UCSD-AML1 (cell line): ENCODE measurements at regions not wholly inside any gene's neighbourhood (a gene's known extent, or its start where the extent isn't known, plus 50 kb on each side); places are given as distances from the start of the nearest gene placed in this dataset.

Source experiments
- DNase-seq: peaks from one replicate; lab custom pipeline; 2025; ENCODE audit not compliant: unreplicated experiment; lab: John Stamatoyannopoulos, UW

DNA sequence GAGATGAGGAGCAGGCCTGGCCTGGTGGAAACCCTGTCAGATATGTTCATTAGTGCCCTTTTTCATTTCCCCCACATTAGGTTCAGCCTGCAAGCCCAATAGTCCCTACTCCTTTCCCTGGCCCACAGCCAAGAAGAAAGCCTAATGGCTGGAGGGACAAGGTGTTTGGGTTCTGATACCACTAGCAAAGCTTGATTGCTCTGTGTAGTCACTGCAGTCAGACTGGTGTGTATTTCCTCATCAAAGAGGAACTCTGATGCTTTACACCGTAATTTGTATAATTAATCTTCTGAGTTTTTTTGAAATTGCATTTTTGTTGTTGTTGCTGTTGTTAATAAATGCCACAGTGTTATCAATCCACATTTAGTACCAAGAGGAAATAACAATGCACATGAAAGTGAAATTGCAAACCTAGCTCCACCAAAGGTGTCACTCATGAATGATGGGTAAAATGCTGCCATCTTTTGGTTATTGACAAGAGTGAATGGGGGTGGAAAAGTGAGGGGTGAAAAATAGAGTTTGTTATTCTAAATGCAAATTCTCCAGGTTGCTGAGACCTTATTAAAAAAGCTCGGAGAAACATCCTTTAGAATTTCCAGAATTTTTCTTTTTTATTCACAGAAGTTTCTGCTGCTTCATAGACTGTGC is 320.2 kb upstream of the POU3F2 start:
- DNase-seq: no peak

DNA sequence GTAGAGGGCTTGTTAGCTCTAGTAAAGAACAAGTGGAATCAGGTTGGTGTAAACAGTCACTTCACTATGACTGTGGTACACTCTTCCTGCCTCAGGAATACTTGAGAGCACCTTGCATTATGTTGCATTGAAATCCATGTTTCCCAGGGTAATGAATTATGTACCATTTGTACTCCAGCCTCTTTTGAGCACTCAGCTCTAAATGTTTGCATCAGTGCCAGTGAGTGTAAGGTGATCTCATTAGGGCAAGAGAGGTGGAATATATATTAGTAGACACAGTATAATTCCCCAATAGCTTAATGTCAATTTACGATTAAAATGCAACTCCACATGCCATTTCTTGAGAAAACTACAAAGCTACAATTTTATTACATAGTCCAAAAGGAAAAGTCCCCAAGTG is 319.6 kb upstream of the POU3F2 start:
- no peak for DNase-seq

DNA sequence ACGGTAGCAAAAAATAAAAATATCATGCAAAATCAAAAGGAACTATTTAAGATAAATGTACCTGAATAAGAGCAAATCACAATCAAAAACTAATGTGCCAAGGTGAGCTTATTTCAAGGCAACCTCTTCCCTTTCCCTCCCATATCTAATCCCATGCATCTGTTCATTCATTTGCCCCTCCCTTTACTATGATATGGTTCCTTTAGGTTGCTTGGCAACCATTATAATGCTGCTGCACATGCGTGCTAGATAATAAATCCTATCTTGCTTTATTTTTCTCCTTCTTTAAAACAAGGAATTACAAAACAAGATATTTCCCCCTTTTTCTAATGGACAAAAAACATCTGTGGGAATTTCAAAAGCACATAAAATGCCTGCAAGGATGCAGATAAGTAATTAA is 318.2 kb upstream of the POU3F2 start:
- DNase-seq: no peak

DNA sequence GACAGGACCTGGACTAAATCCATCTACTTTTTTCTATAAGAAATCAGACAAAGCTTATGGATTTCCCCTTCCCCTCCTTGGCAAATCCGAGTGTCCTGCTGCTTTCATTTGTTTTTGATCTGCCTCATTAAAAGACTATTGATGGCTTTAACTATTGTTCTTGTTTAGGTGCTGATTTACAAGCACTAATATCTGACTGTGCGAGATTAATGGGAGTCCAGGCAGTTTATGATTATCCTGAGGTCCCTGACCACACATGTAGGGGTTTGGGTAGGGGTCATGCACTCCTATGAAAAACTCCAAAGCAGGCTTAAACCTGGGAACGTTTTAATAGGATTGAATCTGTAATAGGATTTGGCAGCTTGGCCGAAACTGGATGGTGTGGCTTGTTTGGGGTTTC is 317.5 kb upstream of the POU3F2 start:
- DNase-seq: no peak

DNA sequence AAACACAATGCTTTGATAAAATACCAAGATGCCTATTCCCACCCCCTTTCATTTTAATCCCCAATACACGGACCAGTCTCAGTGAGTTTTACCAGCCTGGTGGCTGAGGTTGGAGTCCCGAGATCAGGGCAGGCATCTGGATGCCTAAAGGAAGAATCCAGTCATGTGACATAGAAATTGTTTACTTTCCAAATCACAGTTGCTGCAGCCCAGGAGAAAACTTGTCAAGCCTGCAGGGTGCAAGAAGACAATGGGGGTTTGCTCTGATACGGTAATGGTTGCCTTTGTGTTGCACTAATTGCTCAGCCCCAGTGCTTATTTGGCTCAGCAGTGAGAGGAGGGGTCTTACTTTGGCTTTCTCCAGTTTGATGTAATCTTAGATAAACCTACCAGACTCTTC is 308.5 kb upstream of the POU3F2 start:
- no peak for DNase-seq

DNA sequence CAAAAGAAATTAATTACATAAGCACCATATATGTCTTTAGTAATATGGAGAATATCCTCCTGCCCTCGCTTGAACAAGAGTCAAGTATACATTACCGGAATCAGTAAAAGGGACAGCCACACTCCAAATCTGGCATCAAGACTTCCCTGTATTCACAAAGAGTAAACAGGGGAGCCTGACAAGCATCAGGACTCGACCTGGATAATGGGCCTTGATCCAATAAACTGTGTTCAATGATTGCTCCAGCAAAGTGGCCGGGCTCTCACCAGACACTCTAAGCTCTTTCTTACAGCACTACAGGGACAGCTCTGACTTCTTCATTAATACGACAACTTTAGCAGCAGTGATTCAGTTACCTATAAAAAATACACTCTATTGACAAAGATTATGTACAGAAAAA is 307.9 kb upstream of the POU3F2 start:
- DNase-seq: no peak

DNA sequence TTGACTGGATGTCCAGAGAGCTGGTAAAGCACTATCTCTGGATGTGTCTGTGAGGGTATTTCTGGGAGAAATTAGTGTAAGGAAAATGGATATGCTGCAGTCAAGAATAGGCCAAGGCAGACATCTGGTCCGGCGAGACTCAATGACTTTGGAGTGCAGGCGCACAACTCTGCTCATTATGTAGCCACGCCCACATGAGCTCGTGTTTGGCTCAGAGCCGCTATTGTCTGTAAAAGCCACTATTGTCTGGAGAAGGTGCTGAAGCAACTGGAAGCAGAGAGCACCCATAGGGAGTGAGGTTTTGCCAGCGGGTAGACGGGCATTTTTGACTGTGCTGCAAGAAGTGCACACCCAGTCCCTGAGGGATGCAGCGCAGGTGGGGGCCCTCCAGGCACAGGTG is 305.0 kb upstream of the POU3F2 start:
- no peak for DNase-seq

DNA sequence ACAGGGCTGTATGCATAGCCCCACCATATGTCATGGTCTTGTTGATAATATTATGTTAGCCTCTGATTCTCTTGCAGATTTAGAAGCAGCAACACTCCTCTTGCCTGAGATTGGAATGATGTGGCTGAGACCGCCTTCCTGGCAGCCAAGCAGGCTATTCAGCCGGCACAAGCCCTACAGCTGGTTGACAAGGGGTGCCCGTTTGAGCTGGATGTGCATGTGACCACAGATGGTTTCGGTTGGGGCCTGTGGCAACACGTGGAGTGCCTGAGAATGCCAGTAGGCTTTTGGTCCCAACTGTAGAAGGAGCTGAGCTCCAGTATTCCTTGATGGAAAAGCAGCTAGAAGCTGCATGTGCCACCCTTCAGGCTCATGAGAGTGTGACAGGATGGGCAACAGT is 303.6 kb upstream of the POU3F2 start:
- DNase-seq: no peak

DNA sequence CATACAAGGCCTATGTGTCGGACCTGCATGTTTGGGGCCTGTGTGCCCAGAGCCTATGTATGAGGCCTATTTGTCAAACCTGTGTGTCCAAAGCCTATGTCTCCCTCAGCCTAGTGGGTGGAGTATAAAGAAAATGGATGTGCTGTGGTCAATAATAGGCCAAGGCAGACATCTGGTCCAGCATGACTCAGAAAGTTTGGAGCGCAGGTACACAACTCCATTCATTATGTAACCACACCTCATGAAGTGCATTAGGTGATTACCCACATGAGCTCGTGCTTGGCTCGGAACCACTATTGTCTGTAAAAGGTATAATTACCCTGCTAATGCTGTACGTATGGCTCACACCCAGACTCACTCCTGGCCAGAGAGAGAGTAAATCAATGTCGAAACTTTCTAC is 302.4 kb upstream of the POU3F2 start:
- DNase-seq: no peak

DNA sequence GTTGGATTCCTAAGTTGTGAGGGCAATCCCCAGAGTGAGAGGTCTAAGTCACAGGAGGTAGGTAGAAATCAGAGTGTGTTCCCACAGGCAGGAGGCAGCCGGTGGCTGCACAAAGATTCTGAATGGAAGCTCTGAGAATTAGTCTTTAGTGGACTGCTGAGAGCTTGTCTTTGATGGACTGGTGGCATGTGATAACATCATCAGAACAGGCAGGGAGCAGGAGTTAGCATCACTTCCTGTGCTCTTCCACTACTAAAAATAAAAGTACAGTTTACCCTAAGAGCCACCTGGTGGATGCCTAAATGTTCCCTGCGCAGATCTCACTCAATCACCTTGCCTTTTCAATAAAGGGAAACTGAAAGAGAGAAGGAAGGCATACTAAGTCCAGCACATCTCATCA is 294.6 kb upstream of the POU3F2 start:
- no peak for DNase-seq

DNA sequence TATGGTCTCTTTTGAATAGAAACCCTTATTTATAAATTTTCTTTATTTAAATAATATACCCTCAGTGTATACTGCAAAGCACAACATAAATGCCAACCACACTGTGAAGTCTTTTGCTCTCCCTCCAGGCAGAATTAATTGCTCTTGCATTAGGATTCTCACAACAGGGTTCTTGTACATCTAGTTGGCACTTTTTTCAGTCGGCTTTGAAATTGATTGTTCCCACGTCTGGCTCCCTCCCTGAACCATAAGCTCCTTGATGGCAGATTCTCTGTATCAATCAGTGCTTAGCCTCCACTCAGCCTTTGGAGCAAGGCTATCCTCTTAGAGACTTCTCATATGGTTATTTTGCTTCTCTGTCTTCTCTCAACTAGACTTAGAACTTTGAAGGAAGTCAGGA is 288.0 kb upstream of the POU3F2 start:
- no peak for DNase-seq

DNA sequence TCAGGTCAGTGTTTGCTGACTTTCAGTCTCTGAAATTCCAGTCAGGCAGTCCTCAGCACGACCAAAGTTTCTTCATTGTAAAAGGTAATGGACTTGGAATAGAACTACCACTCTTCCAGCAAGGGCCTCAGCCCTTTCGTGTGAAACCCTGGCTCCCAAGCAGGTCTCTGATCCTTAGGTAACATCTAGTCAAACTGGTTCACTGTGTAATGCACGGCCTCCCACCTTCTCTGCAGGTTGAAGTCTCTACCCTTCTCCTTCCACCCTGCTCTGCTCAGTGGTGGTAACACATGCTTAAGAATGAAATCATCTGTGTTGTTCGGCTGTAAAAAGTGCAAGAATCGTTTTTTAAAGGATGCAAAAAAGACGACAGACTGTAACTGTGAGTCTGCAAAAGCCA is 287.2 kb upstream of the POU3F2 start:
- DNase-seq: no peak

DNA sequence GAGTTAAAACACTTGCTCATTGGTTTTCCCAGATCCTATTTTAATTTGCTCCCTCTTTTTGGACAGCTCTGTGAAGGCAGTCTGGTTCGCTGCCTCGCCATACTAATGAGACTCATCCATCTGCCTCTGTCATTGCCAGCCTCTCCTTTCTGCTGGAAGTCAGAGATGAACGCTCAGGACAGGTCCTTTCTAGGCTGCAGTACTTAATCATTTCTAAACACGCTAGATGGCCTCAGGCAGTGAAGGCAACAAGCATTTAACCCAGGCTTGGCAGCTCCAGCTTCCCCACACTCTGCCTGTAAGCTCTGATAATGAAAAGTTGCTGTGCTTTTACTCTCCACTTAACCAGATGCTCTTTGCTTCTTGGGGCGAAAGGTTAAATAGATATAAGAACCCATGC is 286.7 kb upstream of the POU3F2 start:
- no peak for DNase-seq

DNA sequence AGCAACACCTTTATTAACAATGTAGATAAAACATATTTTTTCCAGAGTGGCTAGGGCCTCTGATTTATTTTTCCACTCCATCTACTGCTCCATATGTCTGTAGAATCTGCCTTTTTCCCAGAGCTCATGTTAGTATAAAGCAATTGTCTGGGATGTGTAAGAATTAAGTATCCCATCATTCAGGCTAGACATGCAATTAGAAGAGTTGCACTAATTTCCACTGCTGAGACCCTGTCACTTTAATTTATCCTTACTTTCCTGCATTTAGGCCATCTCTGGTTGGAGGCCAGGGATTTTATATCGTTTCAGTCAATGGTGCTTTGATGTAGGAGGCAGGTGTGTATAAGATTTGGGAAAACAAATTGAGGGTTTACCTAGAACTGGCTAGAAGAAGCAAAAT is 286.1 kb upstream of the POU3F2 start:
- no peak for DNase-seq

DNA sequence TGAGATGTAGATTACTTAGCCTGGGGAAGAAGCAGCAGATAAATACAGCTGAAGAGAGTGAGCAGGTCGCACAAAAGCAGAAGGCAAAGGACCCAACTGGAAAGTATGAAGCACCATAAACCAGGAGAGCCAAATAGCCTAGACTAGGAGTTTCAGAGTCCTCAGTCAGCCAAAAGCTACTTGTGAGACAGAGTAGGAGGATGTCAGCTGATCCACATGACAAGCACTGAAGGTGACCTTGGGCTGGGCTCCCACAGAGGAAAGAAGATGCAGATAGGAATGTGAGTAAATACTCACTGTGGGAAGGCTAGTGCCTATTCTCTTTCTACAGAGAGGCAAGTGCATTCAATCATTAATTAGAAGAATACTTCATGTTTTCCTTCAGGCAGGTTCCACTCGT is 274.0 kb upstream of the POU3F2 start:
- DNase-seq: no peak

DNA sequence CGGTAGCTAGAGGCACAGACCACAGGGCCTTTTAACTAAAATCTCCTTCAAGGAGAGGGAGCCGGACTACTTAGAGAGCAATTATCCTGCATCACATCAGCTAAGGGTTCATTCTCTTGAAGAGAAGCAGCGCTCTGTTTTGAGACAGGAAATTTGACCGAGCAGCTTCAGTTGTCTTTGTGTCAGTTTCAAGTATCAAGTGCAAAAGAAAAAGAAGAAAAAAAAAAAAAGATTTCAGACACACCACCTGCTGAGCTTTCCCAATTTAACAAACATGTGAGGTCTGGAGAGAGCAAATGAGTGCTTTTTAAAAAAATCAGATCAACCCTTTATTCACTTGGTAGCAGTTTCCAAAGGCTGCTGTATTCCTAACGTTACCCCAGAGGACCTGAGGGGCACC is 273.5 kb upstream of the POU3F2 start:
- no peak for DNase-seq

DNA sequence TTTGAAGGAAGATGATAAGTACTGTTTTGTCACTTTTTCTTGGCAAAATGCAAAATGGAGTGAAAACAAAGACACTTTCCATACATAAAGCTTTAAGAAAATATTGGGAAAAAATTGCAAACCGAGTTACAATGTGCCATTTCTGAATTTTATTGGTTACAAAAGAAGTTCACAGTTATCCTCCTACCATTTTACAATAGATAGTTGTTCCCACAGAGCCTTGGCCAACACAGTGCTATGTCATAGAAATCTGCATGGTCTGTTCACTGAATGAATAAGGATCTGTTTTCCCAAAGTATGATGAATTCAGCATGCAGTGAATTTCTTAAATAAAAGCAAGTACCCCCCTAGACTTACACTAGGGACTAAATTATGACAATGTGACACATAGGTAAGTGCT is 268.2 kb upstream of the POU3F2 start:
- DNase-seq: no peak

DNA sequence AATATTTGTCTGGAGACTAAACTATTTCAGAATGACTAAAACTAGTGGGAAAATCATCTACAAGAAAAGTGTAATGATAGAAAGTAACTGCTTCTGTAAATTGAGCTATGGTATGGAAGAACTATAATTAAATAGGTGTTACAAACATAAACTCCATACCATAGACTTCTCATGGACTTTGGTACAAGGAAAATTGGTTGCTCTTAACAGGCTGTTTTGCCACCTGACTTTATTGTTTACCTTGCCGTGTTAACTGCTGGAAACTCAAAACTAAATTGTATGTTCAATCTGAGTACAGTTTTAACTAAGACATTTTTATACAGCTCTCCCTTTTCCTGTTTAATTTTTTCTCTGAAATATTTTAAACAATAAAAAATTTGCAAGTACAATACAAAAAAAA is 261.8 kb upstream of the POU3F2 start:
- no peak for DNase-seq

DNA sequence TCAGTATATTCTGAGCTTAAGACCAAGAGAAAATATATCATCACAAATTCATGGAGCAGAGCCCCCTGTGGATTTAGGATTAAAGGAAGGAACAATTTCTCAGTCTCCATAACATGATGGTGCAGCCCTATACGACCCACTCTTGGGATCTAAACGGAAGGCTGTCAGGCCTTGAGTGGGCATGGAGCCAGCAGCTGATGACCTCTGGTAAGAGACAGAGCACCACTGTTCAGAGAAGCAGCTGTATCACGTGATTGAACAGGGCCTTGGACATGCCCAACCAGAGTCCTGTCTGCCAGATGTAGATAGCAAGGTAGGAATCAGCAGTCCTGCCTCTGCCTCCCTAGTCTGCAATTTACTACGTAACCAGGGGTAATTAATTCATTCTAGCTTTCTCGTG is 259.4 kb upstream of the POU3F2 start:
- DNase-seq: no peak

DNA sequence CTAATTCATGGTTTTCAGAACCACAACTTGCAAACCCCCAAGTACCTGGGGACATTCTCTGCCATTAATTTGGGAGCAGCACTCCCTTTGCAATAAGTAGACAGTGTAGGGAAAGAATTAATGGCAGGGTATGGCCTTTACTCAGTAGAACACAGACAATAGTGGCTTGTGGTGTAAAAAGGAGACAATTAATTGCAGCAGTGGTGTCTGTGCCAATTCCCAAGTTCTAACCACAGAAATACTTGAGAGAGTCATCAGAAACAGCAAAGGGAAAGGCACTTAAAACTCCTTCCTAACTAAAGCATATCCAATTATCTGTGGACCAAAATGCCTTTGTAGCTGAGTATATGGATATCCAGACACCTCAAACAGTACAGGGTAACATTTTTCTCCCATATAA is 257.6 kb upstream of the POU3F2 start:
- DNase-seq: no peak

DNA sequence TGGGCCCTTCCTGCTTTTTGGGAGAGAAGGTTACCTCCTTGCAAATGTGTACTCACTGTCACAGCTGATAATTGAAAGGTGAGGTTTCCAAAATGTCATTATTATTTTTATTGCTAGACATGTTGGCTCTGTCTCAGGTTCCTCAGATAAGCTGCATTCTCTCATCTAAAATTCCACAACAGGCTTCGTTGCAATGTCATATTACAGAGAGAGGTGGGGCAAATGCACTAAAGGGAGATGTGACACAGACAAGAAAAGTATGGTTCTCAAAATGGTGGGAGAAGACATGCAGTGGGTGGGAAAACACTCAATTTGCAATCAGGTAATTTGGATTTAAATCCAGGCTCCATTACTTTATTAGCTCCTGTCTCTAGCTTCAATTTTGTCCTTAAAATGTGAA is 256.4 kb upstream of the POU3F2 start:
- no peak for DNase-seq

DNA sequence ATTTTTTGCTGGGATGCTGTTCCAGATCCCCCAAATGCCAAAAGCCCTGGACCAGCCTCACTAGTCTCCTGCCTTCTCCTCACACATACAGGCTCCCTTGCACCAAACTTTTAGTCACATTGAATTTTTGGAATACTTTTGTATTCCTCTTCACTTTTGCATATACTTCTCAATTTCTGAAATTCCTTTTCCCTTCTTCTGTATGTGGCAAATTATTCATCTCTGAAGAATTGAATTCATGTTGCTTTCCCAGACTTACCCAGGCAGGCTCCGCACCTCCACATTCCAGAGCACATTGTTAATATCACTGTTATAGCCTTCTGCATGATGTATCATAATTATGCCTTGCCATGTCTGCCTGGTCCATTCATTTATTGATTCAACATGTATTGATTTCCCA is 255.3 kb upstream of the POU3F2 start:
- DNase-seq: no peak

DNA sequence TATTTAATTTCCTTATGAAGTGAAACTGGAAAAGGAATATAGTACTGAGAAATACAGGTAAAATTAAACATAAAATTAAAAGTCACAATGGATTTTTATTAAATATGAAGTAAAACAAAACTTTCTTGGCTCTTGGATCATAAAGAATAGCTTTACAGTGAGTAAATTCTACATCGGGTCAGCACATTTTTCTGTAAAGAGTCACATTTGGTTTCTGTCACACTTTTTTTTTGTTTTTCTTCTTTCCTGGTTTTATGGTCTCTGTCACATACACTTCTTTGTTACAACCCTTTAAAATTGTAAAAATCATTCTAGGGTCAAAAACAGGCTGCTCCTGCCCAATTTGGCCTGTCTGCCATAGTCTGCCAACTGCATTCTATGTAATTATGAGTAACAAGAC is 254.4 kb upstream of the POU3F2 start:
- no peak for DNase-seq

DNA sequence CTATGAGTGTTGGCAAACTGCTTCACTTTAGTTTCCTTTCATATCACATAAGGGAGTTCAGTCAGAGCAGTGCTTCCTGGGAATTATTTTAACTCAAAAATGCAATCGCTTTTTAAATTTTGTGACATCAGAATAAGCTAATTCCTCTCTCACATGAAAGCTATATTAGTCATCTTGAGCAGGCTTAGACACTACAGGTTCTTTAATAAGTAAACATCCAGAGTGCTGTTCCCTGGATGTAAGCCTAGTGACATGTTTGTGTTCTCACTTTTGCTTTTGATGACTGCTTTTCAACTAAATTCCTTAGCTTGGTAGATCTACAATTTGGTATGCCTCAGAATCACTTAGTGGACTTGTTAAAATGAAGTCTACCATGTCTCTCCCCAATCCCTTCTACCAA is 252.7 kb upstream of the POU3F2 start:
- DNase-seq: no peak
